ENCODE measurements at regions not wholly inside any gene's neighbourhood (a gene's known extent, or its start where the extent isn't known, plus 50 kb on each side); places are given as distances from the start of the nearest gene placed in this dataset.

DNA sequence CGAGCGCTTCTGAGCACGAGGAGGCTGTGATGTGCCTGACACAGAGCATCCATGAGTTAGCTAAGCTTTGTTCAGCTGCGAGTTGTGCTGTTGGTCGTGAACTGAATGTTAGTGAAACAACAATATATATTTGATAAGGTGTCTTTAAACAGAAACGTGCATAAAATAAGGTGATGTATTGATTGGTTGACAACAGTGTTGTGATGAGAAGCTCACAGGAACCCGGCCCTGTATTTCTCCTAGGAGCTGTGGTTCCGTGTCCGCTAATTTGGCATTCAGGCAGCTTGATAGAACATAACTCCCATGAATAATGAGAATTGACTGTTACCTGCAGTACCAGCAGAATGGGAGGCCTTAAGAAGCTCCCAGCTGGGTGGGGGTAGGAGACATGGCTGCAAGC, 146.4 kb upstream of the MYCN start:
- no peak overlapping the region for H3K4me2 ChIP-seq
- H3K4me3 ChIP-seq = no peak overlapping the region
- TF ChIP-seq ESRRA (IDR thresholded peaks at IDR 0.05; ENCODE audit: borderline replicate concordance, low read length) (no peak), CHD2 (IDR thresholded peaks at IDR 0.05; ENCODE audit: low read length, partially characterized antibody) (no peak), NFE2L2 (conservative IDR thresholded peaks at IDR 0.05; ENCODE audit: low read length) (no peak), MAFK (IDR thresholded peaks at IDR 0.05; ENCODE audit: partially characterized antibody) (no peak), ZFP36 (IDR thresholded peaks at IDR 0.05; ENCODE audit: borderline replicate concordance, partially characterized antibody) (no peak), HOXA7 (CRISPR knock-in tag; IDR thresholded peaks at IDR 0.05) (no peak)
- TF ChIP-seq, protein P1, sequence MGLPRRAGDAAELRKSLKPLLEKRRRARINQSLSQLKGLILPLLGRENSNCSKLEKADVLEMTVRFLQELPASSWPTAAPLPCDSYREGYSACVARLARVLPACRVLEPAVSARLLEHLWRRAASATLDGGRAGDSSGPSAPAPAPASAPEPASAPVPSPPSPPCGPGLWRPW (IDR thresholded peaks at IDR 0.05) = no peak
- TF ChIP-seq, protein P2, sequence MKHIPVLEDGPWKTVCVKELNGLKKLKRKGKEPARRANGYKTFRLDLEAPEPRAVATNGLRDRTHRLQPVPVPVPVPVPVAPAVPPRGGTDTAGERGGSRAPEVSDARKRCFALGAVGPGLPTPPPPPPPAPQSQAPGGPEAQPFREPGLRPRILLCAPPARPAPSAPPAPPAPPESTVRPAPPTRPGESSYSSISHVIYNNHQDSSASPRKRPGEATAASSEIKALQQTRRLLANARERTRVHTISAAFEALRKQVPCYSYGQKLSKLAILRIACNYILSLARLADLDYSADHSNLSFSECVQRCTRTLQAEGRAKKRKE (CRISPR knock-in tag; IDR thresholded peaks at IDR 0.05; ENCODE audit: low read depth) = no peak
- no peaks in the 10 kb centered on the region for H3K9me3 ChIP-seq
- no peaks in the 10 kb centered on the region for H3K4me1 ChIP-seq
- FAIRE-seq (no peak), DNase-seq (ENCODE audit: low read depth in 1 of 2, low spot score in 1 of 2) (no peak), ATAC-seq (no peak)
- 49% methylated on average over 9 of the region's 9 CpGs for WGBS (ENCODE audit: missing lambda C conversion rate)
- H3K27ac ChIP-seq = no peak overlapping the region
- POLR2A ChIA-PET = no interaction called here
- CTCF ChIA-PET = interaction anchor here (0.9 to 1.6 kb wide), 2 partner anchors 10 to 38 kb away, joined by 3 read pairs; no protein-coding TSS in a partner anchor

DNA sequence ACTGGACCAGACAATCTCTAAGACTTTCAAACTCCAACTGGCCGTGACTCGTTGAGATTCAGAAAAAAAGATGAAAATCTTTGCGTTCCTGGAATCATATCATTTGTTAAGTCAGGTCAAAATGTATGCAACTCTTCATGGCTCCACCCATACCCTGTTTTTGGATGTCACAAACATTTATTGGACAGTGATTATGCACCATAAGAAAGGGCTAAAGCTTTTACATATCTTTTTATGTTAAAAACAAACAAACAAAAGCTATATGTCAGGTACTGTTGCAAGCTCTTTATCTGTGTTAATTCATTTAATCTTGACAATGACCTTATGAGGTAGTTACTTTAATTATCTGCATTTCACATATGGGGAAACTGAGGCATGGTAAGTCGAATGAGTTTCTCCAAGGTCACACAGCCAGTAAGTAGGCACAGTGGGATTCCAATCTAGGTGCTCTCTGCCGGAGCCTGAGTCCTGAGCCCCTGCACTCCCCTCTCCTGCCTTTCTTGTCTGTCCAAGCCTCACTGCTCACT, 145.7 kb upstream of the MYCN start:
- TF ChIP-seq RAD21 (conservative IDR thresholded peaks at IDR 0.05 in 1 of 2, IDR thresholded peaks at IDR 0.05 in 1 of 2) (no peak), EHF (CRISPR knock-in tag; IDR thresholded peaks at IDR 0.05) (no peak), HOXA7 (CRISPR knock-in tag; IDR thresholded peaks at IDR 0.05) (no peak), FOSL2 (IDR thresholded peaks at IDR 0.05) (no peak), FOSL2 (CRISPR knock-in tag; IDR thresholded peaks at IDR 0.05) (no peak), CBX8 (IDR thresholded peaks at IDR 0.05) (no peak), KDM1A (IDR thresholded peaks at IDR 0.05; ENCODE audit: low read depth) (no peak), MAFK (IDR thresholded peaks at IDR 0.05; ENCODE audit: partially characterized antibody) (no peak), FOSB (CRISPR knock-in tag; IDR thresholded peaks at IDR 0.05) (no peak), ESRRA (IDR thresholded peaks at IDR 0.05; ENCODE audit: borderline replicate concordance, low read length) (no peak), JUN (IDR thresholded peaks at IDR 0.05) (no peak), CBX2 (IDR thresholded peaks at IDR 0.05; ENCODE audit: borderline replicate concordance, low read depth) (no peak), RCOR1 (IDR thresholded peaks at IDR 0.05; ENCODE audit: low read depth, low read length) (no peak), NR3C1 (IDR thresholded peaks at IDR 0.05) (no peak), EP300 (IDR thresholded peaks at IDR 0.05) (no peak), RARB (CRISPR knock-in tag; IDR thresholded peaks at IDR 0.05) (no peak)
- TF ChIP-seq, protein P1 (IDR thresholded peaks at IDR 0.05) = no peak
- TF ChIP-seq, protein P3, sequence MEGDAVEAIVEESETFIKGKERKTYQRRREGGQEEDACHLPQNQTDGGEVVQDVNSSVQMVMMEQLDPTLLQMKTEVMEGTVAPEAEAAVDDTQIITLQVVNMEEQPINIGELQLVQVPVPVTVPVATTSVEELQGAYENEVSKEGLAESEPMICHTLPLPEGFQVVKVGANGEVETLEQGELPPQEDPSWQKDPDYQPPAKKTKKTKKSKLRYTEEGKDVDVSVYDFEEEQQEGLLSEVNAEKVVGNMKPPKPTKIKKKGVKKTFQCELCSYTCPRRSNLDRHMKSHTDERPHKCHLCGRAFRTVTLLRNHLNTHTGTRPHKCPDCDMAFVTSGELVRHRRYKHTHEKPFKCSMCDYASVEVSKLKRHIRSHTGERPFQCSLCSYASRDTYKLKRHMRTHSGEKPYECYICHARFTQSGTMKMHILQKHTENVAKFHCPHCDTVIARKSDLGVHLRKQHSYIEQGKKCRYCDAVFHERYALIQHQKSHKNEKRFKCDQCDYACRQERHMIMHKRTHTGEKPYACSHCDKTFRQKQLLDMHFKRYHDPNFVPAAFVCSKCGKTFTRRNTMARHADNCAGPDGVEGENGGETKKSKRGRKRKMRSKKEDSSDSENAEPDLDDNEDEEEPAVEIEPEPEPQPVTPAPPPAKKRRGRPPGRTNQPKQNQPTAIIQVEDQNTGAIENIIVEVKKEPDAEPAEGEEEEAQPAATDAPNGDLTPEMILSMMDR (IDR thresholded peaks at IDR 0.05) = no peak
- TF ChIP-seq, protein P4, sequence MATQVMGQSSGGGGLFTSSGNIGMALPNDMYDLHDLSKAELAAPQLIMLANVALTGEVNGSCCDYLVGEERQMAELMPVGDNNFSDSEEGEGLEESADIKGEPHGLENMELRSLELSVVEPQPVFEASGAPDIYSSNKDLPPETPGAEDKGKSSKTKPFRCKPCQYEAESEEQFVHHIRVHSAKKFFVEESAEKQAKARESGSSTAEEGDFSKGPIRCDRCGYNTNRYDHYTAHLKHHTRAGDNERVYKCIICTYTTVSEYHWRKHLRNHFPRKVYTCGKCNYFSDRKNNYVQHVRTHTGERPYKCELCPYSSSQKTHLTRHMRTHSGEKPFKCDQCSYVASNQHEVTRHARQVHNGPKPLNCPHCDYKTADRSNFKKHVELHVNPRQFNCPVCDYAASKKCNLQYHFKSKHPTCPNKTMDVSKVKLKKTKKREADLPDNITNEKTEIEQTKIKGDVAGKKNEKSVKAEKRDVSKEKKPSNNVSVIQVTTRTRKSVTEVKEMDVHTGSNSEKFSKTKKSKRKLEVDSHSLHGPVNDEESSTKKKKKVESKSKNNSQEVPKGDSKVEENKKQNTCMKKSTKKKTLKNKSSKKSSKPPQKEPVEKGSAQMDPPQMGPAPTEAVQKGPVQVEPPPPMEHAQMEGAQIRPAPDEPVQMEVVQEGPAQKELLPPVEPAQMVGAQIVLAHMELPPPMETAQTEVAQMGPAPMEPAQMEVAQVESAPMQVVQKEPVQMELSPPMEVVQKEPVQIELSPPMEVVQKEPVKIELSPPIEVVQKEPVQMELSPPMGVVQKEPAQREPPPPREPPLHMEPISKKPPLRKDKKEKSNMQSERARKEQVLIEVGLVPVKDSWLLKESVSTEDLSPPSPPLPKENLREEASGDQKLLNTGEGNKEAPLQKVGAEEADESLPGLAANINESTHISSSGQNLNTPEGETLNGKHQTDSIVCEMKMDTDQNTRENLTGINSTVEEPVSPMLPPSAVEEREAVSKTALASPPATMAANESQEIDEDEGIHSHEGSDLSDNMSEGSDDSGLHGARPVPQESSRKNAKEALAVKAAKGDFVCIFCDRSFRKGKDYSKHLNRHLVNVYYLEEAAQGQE (IDR thresholded peaks at IDR 0.05) = no peak
- FAIRE-seq (no peak), DNase-seq (ENCODE audit: low read depth in 1 of 2, low spot score in 1 of 2) (no peak), ATAC-seq (no peak)
- Histone ChIP-seq H3K9me3 (no peaks in the 10 kb centered on the region), H3K4me1 (no peaks in the 10 kb centered on the region), H3K27ac (no peak overlapping the region), H3K4me2 (no peak overlapping the region), H3K4me3 (no peak overlapping the region)
- CTCF ChIA-PET = interaction anchor here (1.6 kb wide), 1 partner anchor 9 kb away, joined by 3 read pairs; no protein-coding TSS in a partner anchor
- POLR2A ChIA-PET = no interaction called here
- 42% methylated on average over 5 of the region's 5 CpGs for WGBS (ENCODE audit: missing lambda C conversion rate)

Data from A549 (cell line).